H9 (cell line): ENCODE measurements at regions not wholly inside any gene's neighbourhood (a gene's known extent, or its start where the extent isn't known, plus 50 kb on each side); places are given as distances from the start of the nearest gene placed in this dataset.

Source experiments
- DNase-seq: peaks from one replicate; pipeline ENCODE4 v3.0.0-alpha.2; 2017
- H2AFZ ChIP-seq: one replicate; pipeline ENCODE4 v1.6.1; 2013; ENCODE audit warnings: mild to moderate bottlenecking, low read length, control low read depth, moderate library complexity
- H2AK5ac ChIP-seq: 2 replicates; pipeline ENCODE4 v1.6.1; 2013; ENCODE audit warnings: low read length, control low read depth, mixed read lengths; ENCODE audit not compliant: insufficient read length
- H2BK120ac ChIP-seq: one replicate; pipeline ENCODE4 v1.6.1; 2013; ENCODE audit warnings: low read depth, mild to moderate bottlenecking, low read length, control low read depth, inconsistent platforms; ENCODE audit not compliant: poor library complexity, severe bottlenecking
- H2BK12ac ChIP-seq: 2 replicates; pipeline ENCODE4 v1.6.1; 2013; ENCODE audit warnings: low read length, control low read depth, mixed read lengths, low read depth; ENCODE audit not compliant: insufficient read length
- H2BK15ac ChIP-seq: 2 replicates; pipeline ENCODE4 v1.6.1; 2013; ENCODE audit warnings: low read depth, low read length, control low read depth
- H2BK20ac ChIP-seq: one replicate; pipeline ENCODE4 v1.6.1; 2013; ENCODE audit warnings: low read depth, mild to moderate bottlenecking, low read length, control low read depth, inconsistent platforms; ENCODE audit not compliant: poor library complexity, severe bottlenecking
- H2BK5ac ChIP-seq: 2 replicates; pipeline ENCODE4 v1.6.1; 2013; ENCODE audit warnings: low read length, control low read depth, mixed read lengths; ENCODE audit not compliant: insufficient read length
- H3K14ac ChIP-seq: 2 replicates; pipeline ENCODE4 v1.6.1; 2013; ENCODE audit warnings: low read length, control low read depth; ENCODE audit not compliant: insufficient read depth
- H3K18ac ChIP-seq: 2 replicates; pipeline ENCODE4 v1.6.1; 2013; ENCODE audit warnings: low read depth, mild to moderate bottlenecking, mixed read lengths, low read length, control low read depth; ENCODE audit not compliant: insufficient read length
- H3K23ac ChIP-seq: 2 replicates; pipeline ENCODE4 v1.6.1; 2013; ENCODE audit warnings: low read length, control low read depth, mixed read lengths, low read depth; ENCODE audit not compliant: insufficient read length
- H3K23me2 ChIP-seq: 2 replicates; pipeline ENCODE4 v1.6.1; 2013; ENCODE audit warnings: low read depth, mild to moderate bottlenecking, mixed read lengths, low read length, control low read depth; ENCODE audit not compliant: insufficient read length, poor library complexity, severe bottlenecking
- H3K27ac ChIP-seq: 2 replicates; pipeline ENCODE4 v1.5.1; 2013; ENCODE audit warnings: low read length, control low read depth, mixed read lengths, low read depth; ENCODE audit not compliant: insufficient read length
- H3K27me3 ChIP-seq: 2 replicates; pipeline ENCODE4 v1.6.1; 2013; ENCODE audit warnings: low read length, control low read depth, inconsistent platforms; ENCODE audit not compliant: insufficient read depth
- H3K4ac ChIP-seq: 2 replicates; pipeline ENCODE4 v1.6.1; 2013; ENCODE audit warnings: low read depth, mild to moderate bottlenecking, control low read depth, inconsistent platforms, low read length, moderate library complexity
- H3K4me1 ChIP-seq: 2 replicates; pipeline ENCODE4 v1.6.1; 2013; ENCODE audit warnings: low read length, control low read depth, inconsistent platforms; ENCODE audit not compliant: insufficient read depth
- H3K4me2 ChIP-seq: 2 replicates; pipeline ENCODE4 v1.6.1; 2013; ENCODE audit warnings: low read length, control low read depth, mixed read lengths; ENCODE audit not compliant: insufficient read length, insufficient read depth
- H3K56ac ChIP-seq: 2 replicates; pipeline ENCODE4 v1.6.1; 2013; ENCODE audit warnings: low read depth, mild to moderate bottlenecking, mixed read lengths, low read length, control low read depth; ENCODE audit not compliant: insufficient read length
- H3K79me1 ChIP-seq: 2 replicates; pipeline ENCODE4 v1.6.1; 2013; ENCODE audit warnings: low read depth, mild to moderate bottlenecking, moderate library complexity, low read length, control low read depth, inconsistent platforms; ENCODE audit not compliant: insufficient read depth, poor library complexity, severe bottlenecking
- H3K79me2 ChIP-seq: 2 replicates; pipeline ENCODE4 v1.6.1; 2013; ENCODE audit warnings: low read length, control low read depth, inconsistent platforms; ENCODE audit not compliant: insufficient read depth
- H3K9ac ChIP-seq: 2 replicates; pipeline ENCODE4 v1.6.1; 2013; ENCODE audit warnings: low read length, control low read depth, mixed read lengths; ENCODE audit not compliant: insufficient read length; ENCODE audit errors: extremely low read depth
- H3K9me3 ChIP-seq: one replicate; pipeline ENCODE4 v1.6.1; 2013; ENCODE audit warnings: low read depth, low read length, inconsistent platforms; ENCODE audit not compliant: control insufficient read depth
- H3T11ph ChIP-seq: one replicate; pipeline ENCODE4 v1.6.1; 2013; ENCODE audit warnings: mild to moderate bottlenecking, low read length, control low read depth, inconsistent platforms
- H4K20me1 ChIP-seq: one replicate; pipeline ENCODE4 v1.6.1; 2013; ENCODE audit not compliant: control insufficient read depth, insufficient read length, insufficient read depth
- H4K5ac ChIP-seq: 2 replicates; pipeline ENCODE4 v1.6.1; 2013; ENCODE audit warnings: low read depth, mild to moderate bottlenecking, mixed read lengths, low read length, control low read depth; ENCODE audit not compliant: insufficient read length
- H4K8ac ChIP-seq: replicated peaks from 2 replicates; pipeline ENCODE4 v1.6.1; 2013; ENCODE audit warnings: low read length, control low read depth, mixed read lengths, low read depth; ENCODE audit not compliant: insufficient read length
- H4K91ac ChIP-seq: 2 replicates; pipeline ENCODE4 v1.6.1; 2013; ENCODE audit warnings: low read depth, mild to moderate bottlenecking, moderate library complexity, mixed read lengths, low read length, control low read depth; ENCODE audit not compliant: insufficient read length
- H3K27ac Mint-ChIP-seq, 3 experiments: 2 replicates in 2 of 3; 3 replicates in 1 of 3; pipeline ENCODE4 v1.8.0; 2020 to 2021; ENCODE audit warnings: mixed read lengths in 3 of 3, mild to moderate bottlenecking in 1 of 3, moderate library complexity in 1 of 3
- H3K27me3 Mint-ChIP-seq: 2 replicates; pipeline ENCODE4 v1.8.0; 2021; ENCODE audit warnings: low read depth, mild to moderate bottlenecking, moderate library complexity, mixed read lengths
- H3K36me3 Mint-ChIP-seq, 3 experiments: 2 replicates in 2 of 3; 3 replicates in 1 of 3; pipeline ENCODE4 v1.8.0; 2020 to 2021; ENCODE audit warnings: low read depth in 3 of 3, mixed read lengths in 3 of 3; ENCODE audit not compliant: insufficient read depth in 1 of 3
- H3K4me1 Mint-ChIP-seq, 2 experiments: 2 replicates each; pipeline ENCODE4 v1.8.0; 2020; ENCODE audit warnings: mixed read lengths in 2 of 2
- H3K4me3 Mint-ChIP-seq, 2 experiments: 2 replicates in 1 of 2; 3 replicates in 1 of 2; pipeline ENCODE4 v1.8.0; 2020 to 2021; ENCODE audit warnings: mild to moderate bottlenecking in 2 of 2, mixed read lengths in 2 of 2, moderate library complexity in 1 of 2
- H3K9me3 Mint-ChIP-seq, 2 experiments: 2 replicates in 1 of 2; 3 replicates in 1 of 2; pipeline ENCODE4 v1.8.0; 2020; ENCODE audit warnings: mild to moderate bottlenecking in 2 of 2, mixed read lengths in 2 of 2, moderate library complexity in 1 of 2
- WGBS: extraction: QIAGEN DNeasy Blood & Tissue Kit; methylation state at CpG from one replicate; pipeline ENCODE4 v1.1.7; 2013; ENCODE audit warnings: missing lambda C conversion rate, low lambda C conversion rate, mixed read lengths; ENCODE audit not compliant: insufficient read length; ENCODE audit errors: extremely low coverage; 5-methylcytosine and 5-hydroxymethylcytosine counted together
- TF ChIP-seq, protein P1 (sequence below): fragments of 200-600 bp; sonication (generic); conservative IDR thresholded peaks from 3 replicates; pipeline ENCODE4 v1.8.0; 2021; ENCODE audit warnings: antibody characterized with exemption, mild to moderate bottlenecking

DNA sequence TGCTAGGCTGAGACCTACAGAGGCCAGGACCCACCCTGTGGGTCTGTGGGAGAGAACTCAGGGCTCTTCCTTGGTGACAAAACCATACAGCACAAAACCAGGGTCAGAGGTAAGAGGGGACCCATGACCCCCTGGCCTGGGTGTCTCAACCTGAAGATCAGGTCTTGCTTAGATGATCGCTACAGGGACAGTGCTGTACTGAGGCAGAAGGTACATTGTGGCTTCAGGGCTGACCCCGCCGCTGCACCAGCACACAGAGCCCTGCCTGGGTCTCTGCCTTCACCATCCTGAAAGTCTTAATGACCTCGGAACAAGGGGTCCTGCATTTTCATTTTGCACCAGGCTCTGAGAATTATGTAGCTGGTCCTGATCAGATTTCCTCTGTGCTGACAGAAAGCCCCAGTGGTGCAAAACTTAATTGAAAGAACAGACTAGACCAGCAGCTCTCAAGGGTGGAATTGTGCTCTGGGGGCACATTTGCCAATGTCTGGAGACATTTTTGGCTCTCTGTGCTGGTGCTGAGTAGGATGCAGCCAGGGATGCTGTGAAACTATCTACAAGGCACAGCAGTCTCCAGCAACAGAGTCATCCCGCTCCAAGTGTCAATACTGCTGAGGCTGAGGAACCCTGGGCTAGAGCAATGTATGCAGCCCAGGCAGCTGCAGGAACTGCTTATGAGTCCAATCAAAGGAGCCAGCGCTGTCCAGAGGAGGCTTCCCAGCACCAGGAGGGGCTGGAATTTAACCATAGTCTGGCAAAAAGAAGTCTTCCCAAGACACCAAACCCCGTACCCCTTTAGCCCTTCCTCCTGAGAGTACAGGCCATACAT lies 254.9 kb downstream of the ERMARD start:
- H2BK120ac ChIP-seq, result peak overlapping the region; percentile 74
- WGBS, result no CpG with 5 or more reads among the region's 7 CpGs
- no peak overlapping the region for H3K9ac ChIP-seq
- H3K27ac ChIP-seq, result peak overlapping the region; percentile 18
- Mint-ChIP-seq H3K27ac (peak overlapping the region; percentile 80 to 86 (median 82); a peak in 5 of 7 replicates), H3K4me1 (peaks cover 38 to 44% of the 10 kb centered on the region in 2 experiments), H3K4me3 (peak overlapping the region; percentile 49 to 67; a peak in 2 of 5 replicates), H3K36me3 (peaks cover 23 to 49% (median 42%) of the 10 kb centered on the region in 3 experiments), H3K9me3 (peaks cover 45 to 46% of the 10 kb centered on the region in 2 experiments), H3K27me3 (peaks cover 27% of the 10 kb centered on the region)
- peaks cover 23% of the 10 kb centered on the region for H3K9me3 ChIP-seq
- no peak overlapping the region for H2BK20ac ChIP-seq
- H3K27me3 ChIP-seq, result no peaks in the 10 kb centered on the region
- no peaks in the 10 kb centered on the region for H3K79me2 ChIP-seq
- H4K5ac ChIP-seq, result no peak overlapping the region
- peaks cover 13% of the 10 kb centered on the region; the same call in 1 of the 2 replicates for H3K4me1 ChIP-seq
- H3K14ac ChIP-seq, result peak overlapping the region; percentile 68
- H3K4me2 ChIP-seq, result peak overlapping the region; percentile 38
- DNase-seq, result peak; percentile 16
- H3K23me2 ChIP-seq, result peaks cover 8% of the 10 kb centered on the region
- H2BK5ac ChIP-seq, result no peak overlapping the region
- no peaks in the 10 kb centered on the region for H4K20me1 ChIP-seq
- H3K4ac ChIP-seq, result peak overlapping the region; percentile 36; the same call in 1 of the 2 replicates
- H2AFZ ChIP-seq, result no peak overlapping the region
- peak overlapping the region; percentile 99 for H2BK12ac ChIP-seq
- no peak overlapping the region for H2BK15ac ChIP-seq
- H3T11ph ChIP-seq, result no peak overlapping the region
- H3K23ac ChIP-seq, result no peak overlapping the region
- no peak overlapping the region for H3K56ac ChIP-seq
- H3K18ac ChIP-seq, result peak overlapping the region; percentile 79
- peak overlapping the region; percentile 99 for H4K91ac ChIP-seq
- H2AK5ac ChIP-seq, result peak overlapping the region; percentile 37
- TF ChIP-seq, protein P1, sequence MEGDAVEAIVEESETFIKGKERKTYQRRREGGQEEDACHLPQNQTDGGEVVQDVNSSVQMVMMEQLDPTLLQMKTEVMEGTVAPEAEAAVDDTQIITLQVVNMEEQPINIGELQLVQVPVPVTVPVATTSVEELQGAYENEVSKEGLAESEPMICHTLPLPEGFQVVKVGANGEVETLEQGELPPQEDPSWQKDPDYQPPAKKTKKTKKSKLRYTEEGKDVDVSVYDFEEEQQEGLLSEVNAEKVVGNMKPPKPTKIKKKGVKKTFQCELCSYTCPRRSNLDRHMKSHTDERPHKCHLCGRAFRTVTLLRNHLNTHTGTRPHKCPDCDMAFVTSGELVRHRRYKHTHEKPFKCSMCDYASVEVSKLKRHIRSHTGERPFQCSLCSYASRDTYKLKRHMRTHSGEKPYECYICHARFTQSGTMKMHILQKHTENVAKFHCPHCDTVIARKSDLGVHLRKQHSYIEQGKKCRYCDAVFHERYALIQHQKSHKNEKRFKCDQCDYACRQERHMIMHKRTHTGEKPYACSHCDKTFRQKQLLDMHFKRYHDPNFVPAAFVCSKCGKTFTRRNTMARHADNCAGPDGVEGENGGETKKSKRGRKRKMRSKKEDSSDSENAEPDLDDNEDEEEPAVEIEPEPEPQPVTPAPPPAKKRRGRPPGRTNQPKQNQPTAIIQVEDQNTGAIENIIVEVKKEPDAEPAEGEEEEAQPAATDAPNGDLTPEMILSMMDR, result no peak
- no peaks in the 10 kb centered on the region for H3K79me1 ChIP-seq
- no peak overlapping the region for H4K8ac ChIP-seq
